Calu3 (cell line): ENCODE measurements at regions not wholly inside any gene's neighbourhood (a gene's known extent, or its start where the extent isn't known, plus 50 kb on each side); places are given as distances from the start of the nearest gene placed in this dataset.

Experiments
- BruUV-seq: library from RNA; stranded (reverse); fragments of 400-500 nt; replicated peaks from 2 replicates; lab custom pipeline; 2021; lab: Mats Ljungman, UMichigan
- CTCF ChIA-PET: fragments of 300-600 bp; sonication (Branson Sonifier 250); formaldehyde crosslinking; loops from one replicate; lab custom pipeline; 2022; ENCODE audit warnings: antibody characterized with exemption; lab: Charles Lee
- DNase-seq: peaks from one replicate; pipeline ENCODE4 v3.0.0; 2022
- H3K27ac Mint-ChIP-seq: one replicate; pipeline ENCODE4 v1.8.0; 2022; ENCODE audit warnings: mixed read lengths; ENCODE audit not compliant: unreplicated experiment
- H3K27me3 Mint-ChIP-seq: one replicate; pipeline ENCODE4 v1.8.0; 2022; ENCODE audit warnings: mixed read lengths; ENCODE audit not compliant: unreplicated experiment
- H3K36me3 Mint-ChIP-seq: one replicate; pipeline ENCODE4 v1.8.0; 2022; ENCODE audit warnings: mild to moderate bottlenecking, moderate library complexity, mixed read lengths; ENCODE audit not compliant: insufficient read depth, unreplicated experiment
- H3K4me1 Mint-ChIP-seq: one replicate; pipeline ENCODE4 v1.8.0; 2022; ENCODE audit warnings: mild to moderate bottlenecking, low read depth, mixed read lengths; ENCODE audit not compliant: unreplicated experiment
- H3K4me3 Mint-ChIP-seq: one replicate; pipeline ENCODE4 v1.8.0; 2022; ENCODE audit warnings: mild to moderate bottlenecking, low read depth, moderate library complexity, mixed read lengths; ENCODE audit not compliant: unreplicated experiment
- H3K9me3 Mint-ChIP-seq: one replicate; pipeline ENCODE4 v1.8.0; 2022; ENCODE audit warnings: low read depth, mixed read lengths; ENCODE audit not compliant: unreplicated experiment
- intact Hi-C: fragments of 100-400 bp; cut with micrococcal nuclease; formaldehyde crosslinking; loops from one replicate; pipeline ENCODE4 v1.10.0; 2022; ENCODE audit not compliant: unreplicated experiment
- TF ChIP-seq, protein P1 (sequence below): fragments of 200-600 bp; IDR thresholded peaks from one replicate; pipeline ENCODE4 v1.8.0; 2022; ENCODE audit warnings: antibody characterized with exemption; ENCODE audit not compliant: unreplicated experiment

DNA sequence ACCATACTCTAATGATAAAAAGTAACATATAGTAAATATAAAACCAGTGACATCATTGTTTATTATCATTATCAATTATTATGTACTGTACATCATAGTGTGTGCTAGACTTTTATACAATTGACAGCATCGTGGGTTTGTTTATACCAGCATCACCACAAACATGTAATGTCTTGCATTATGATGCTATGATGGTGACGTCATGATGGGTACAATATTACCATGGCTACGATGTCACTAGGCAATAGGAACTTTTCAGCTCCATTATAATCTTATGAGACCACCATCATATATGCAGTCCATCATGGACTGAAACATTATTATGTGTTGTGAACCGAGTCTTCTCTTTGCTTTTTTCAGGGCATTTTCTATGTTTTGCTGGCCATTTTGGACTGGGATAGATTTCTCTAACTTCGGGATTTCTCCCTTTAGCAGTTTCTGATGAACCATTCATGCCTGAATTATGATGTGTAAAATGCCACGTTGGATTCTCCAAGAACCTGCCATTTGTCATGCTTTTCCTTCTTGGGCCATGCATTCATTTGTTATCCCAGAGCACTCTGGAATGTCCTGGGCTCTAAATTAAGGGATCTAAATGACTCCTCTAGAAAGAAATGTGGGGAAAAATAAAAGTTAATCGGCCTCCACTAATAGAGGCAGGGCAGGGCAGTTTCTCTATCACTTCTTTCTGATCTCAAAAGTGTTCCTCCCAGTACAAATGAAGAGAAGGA is 325.6 kb upstream of the TNP1 start:
- Mint-ChIP-seq H3K27me3 (no peaks in the 10 kb centered on the region), H3K27ac (no peak overlapping the region), H3K4me3 (no peak overlapping the region), H3K4me1 (no peaks in the 10 kb centered on the region), H3K9me3 (no peaks in the 10 kb centered on the region), H3K36me3 (no peaks in the 10 kb centered on the region)
- TF ChIP-seq, protein P1, sequence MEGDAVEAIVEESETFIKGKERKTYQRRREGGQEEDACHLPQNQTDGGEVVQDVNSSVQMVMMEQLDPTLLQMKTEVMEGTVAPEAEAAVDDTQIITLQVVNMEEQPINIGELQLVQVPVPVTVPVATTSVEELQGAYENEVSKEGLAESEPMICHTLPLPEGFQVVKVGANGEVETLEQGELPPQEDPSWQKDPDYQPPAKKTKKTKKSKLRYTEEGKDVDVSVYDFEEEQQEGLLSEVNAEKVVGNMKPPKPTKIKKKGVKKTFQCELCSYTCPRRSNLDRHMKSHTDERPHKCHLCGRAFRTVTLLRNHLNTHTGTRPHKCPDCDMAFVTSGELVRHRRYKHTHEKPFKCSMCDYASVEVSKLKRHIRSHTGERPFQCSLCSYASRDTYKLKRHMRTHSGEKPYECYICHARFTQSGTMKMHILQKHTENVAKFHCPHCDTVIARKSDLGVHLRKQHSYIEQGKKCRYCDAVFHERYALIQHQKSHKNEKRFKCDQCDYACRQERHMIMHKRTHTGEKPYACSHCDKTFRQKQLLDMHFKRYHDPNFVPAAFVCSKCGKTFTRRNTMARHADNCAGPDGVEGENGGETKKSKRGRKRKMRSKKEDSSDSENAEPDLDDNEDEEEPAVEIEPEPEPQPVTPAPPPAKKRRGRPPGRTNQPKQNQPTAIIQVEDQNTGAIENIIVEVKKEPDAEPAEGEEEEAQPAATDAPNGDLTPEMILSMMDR = no peak
- intact Hi-C loops = no loop called here
- DNase-seq = no peak
- no TSS peak for BruUV-seq
- CTCF ChIA-PET = no interaction called here

DNA sequence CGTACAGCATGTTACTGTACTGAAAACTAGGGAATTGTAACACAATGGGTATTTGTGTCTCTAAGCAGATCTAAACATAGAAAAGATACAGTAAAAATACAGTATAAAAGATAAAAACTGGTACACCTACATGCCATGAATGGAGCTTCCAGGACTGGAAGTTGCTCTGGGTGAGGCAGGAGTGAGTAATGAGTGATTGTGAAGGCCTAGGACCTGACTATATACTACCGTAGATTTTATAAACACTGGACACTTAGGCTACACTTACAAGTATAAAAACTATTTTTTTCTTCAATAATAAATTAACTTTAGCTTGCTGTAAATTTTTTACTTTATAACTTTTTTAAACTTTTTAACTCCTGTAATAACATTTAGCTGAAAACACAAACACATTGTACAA is 324.4 kb upstream of the TNP1 start:
- Mint-ChIP-seq H3K27ac (no peak overlapping the region), H3K4me3 (no peak overlapping the region), H3K36me3 (no peaks in the 10 kb centered on the region), H3K27me3 (no peaks in the 10 kb centered on the region), H3K9me3 (no peaks in the 10 kb centered on the region), H3K4me1 (no peaks in the 10 kb centered on the region)
- CTCF ChIA-PET = no interaction called here
- TF ChIP-seq, protein P1 = no peak
- DNase-seq = no peak
- BruUV-seq = no TSS peak
- intact Hi-C loops = no loop called here

- no peaks in the 10 kb centered on the region for H3K27me3 Mint-ChIP-seq
- H3K4me3 Mint-ChIP-seq = no peak overlapping the region
- CTCF ChIA-PET = no interaction called here
- DNase-seq = no peak
- BruUV-seq = no TSS peak
- TF ChIP-seq, protein P1 = no peak
- peaks cover 3% of the 10 kb centered on the region for H3K9me3 Mint-ChIP-seq
- H3K4me1 Mint-ChIP-seq = no peaks in the 10 kb centered on the region
- intact Hi-C loops = no loop called here
- H3K36me3 Mint-ChIP-seq = no peaks in the 10 kb centered on the region
- no peak overlapping the region for H3K27ac Mint-ChIP-seq
Measured at GRCh38 chr2:217183471-217183870, 323.6 kb upstream of the TNP1 start.

DNA sequence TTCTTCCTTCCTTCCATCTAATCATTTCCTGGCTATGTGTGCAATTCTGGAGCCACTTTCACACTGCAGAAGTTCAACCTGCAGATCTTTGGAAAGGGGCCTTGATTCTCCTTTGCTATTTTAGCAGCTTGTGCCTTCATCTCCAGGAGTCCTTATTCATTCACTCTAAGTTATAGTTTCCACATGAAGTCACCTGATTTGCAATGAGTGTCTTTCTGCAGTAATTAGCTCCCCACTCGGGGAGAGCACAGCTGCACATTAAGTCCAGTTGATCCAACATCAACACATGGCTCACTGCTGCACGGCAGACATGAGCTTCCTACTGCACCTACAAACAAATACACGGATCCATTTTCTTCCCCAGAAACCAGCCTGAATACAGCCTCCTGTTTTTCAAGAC is 323.1 kb upstream of the TNP1 start:
- Mint-ChIP-seq H3K4me3 (no peak overlapping the region), H3K36me3 (no peaks in the 10 kb centered on the region), H3K9me3 (peaks cover 3% of the 10 kb centered on the region), H3K27ac (no peak overlapping the region), H3K27me3 (no peaks in the 10 kb centered on the region), H3K4me1 (no peaks in the 10 kb centered on the region)
- no TSS peak for BruUV-seq
- TF ChIP-seq, protein P1 = no peak
- intact Hi-C loops = no loop called here
- CTCF ChIA-PET = interaction anchor here (0.6 kb wide), 1 partner anchor 171 kb away, joined by 4 read pairs; no protein-coding TSS in a partner anchor
- no peak for DNase-seq
